ENCODE measurements at regions not wholly inside any gene's neighbourhood (a gene's known extent, or its start where the extent isn't known, plus 50 kb on each side); places are given as distances from the start of the nearest gene placed in this dataset.

GRCh38 chr16:18049547-18050133 is 286.9 kb downstream of the NPIPA8 start:
- TF ChIP-seq, protein P1, sequence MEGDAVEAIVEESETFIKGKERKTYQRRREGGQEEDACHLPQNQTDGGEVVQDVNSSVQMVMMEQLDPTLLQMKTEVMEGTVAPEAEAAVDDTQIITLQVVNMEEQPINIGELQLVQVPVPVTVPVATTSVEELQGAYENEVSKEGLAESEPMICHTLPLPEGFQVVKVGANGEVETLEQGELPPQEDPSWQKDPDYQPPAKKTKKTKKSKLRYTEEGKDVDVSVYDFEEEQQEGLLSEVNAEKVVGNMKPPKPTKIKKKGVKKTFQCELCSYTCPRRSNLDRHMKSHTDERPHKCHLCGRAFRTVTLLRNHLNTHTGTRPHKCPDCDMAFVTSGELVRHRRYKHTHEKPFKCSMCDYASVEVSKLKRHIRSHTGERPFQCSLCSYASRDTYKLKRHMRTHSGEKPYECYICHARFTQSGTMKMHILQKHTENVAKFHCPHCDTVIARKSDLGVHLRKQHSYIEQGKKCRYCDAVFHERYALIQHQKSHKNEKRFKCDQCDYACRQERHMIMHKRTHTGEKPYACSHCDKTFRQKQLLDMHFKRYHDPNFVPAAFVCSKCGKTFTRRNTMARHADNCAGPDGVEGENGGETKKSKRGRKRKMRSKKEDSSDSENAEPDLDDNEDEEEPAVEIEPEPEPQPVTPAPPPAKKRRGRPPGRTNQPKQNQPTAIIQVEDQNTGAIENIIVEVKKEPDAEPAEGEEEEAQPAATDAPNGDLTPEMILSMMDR (IDR thresholded peaks at IDR 0.05): no peak
- TF ChIP-seq POLR2A (IDR thresholded peaks at IDR 0.05): no peak

Data from ovary (tissue), 3 donors.